ENCODE measurements at regions not wholly inside any gene's neighbourhood (a gene's known extent, or its start where the extent isn't known, plus 50 kb on each side); places are given as distances from the start of the nearest gene placed in this dataset.

DNA sequence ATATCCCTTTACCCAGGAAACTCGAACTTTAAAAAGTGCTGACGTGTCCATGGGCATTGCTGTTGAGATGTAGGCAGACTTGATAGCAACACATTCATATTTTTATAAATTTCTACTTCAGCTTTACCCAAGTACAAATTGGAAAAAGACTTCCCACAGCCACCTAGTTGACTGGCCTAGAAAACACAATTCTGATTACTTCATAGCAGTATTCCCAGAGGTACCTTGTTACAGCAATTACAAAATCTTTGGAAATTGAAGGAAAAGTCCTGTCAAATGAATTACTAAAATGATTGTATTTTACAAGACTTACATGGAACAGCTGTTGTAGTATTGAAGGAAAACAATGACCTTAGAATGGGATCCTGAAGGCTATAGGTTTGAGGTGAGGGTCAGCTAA, 130.7 kb upstream of the NREP start:
- no peak for DNase-seq (ENCODE audit: low read depth in 2 of 2)

- DNase-seq (ENCODE audit: low read depth in 2 of 2) = no peak
Observed at GRCh38 chr5:111869681-111870080, 112.7 kb upstream of the NREP start.

DNA sequence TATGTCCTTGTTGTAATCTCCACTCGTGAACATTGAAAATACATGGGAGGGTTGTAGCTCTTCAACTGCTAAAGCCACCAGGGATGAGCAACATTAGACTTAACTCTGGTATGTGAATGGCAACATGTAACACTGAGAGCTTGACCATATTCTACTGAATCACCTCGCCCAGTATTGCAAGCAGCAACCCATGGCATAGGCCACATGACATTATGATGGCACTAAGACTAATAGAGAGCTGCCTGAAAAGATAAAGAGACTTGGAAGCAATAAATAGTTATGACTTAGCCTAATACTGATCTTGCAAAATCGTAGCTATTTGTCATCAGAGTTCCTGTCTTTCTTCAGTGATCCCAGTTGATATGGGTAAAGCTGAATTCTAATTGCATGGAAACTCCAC, 108.4 kb upstream of the NREP start:
- DNase-seq (ENCODE audit: low read depth in 2 of 2) = no peak

- DNase-seq (ENCODE audit: low read depth in 2 of 2) = no peak
Observed at GRCh38 chr5:111863801-111864200, 106.8 kb upstream of the NREP start.

GRCh38 chr5:111859533-111860270, 102.7 kb upstream of the NREP start:
- no peak for DNase-seq (ENCODE audit: low read depth in 2 of 2)

DNA sequence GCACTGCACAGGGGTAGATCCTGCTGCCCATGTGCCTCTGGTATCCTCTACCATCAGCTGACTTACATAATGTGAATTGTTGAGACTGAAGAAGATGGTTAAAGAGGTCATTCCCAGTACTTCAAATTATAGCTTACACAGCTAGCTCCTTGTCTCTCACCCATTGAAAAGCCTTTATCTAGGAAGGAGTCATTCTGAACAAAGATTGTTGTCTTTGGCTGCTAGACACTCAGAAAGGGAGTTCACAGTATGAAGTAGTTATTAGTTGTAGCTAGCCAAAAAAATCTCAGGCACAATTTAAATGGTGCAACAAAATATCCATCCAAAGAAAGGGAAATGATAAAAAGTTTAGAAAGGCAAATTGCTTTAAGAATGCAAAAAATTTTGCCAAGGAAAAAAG, 102.0 kb upstream of the NREP start:
- DNase-seq (ENCODE audit: low read depth in 2 of 2) = no peak

- no peak for DNase-seq (ENCODE audit: low read depth in 2 of 2)
Observed at GRCh38 chr5:111857623-111858022, 100.6 kb upstream of the NREP start.

- DNase-seq (ENCODE audit: low read depth in 2 of 2) = no peak
Observed at GRCh38 chr5:111856876-111857466, 100.0 kb upstream of the NREP start.

- DNase-seq (ENCODE audit: low read depth in 2 of 2) = no peak
Observed at GRCh38 chr5:111855356-111855755, 98.4 kb upstream of the NREP start.

DNA sequence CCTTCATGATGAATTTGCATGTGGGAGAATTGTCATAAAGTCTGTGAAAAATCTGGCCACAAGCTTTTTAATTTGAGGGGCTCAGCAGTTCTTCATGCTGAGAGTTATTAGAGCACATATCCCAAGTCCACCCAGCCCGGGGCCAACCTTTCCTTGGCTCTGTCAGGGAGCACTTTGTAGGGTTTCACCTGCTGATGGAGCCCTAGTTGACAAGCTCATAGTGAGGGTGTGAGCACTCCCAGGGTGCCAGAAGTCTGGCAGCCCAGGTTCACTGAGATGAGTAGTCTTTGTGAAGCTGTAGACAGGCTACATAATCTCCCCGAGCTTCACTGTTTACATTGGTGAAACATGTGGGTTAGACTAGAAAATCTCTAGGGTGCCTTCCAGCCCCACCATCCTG, 97.2 kb upstream of the NREP start:
- no peak for DNase-seq (ENCODE audit: low read depth in 2 of 2)

- DNase-seq (ENCODE audit: low read depth in 2 of 2) = no peak
Observed at GRCh38 chr5:111853748-111854147, 96.8 kb upstream of the NREP start.

DNA sequence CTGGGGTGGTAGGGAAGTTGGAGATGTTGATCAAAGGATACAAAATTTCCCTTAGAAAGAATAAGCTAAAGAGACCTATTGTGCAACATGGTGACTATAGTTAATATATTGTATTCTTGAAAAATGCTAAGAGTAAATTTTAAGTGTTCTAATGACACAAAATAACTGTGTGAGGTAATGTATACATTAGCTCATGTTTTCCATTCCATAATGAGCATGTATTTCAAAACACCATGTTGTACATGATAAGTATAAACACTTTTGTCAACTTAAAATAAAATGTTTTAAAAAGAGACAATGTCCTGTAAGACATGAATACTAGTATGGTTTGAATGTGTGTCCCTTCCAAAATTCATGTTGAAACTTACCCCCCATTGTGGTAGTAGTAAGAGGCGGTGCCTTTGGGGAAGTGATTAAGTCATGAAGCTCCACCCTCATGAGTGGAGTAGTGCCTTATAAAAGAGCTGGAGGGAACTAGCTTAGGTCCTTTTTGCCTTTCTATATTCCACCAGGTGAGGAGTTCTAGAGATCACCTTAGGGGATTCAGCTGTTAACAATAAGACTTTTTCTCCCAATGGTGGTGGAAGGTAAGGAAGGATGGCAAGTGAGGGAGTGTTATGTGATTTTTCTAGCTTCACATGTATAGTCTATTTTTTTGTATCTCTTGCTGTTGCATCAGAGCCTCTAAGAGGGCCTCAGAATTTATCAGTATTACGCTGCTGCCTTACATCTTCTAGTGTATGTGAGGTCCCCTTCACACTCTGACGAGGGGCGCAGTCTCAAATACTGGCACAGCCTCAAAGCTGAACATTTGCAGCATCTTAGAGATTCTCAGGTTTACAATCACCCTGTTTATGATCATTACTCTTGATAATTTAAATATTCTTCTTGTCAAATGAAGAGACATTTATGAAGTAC, 94.9 kb upstream of the NREP start:
- DNase-seq (ENCODE audit: low read depth in 2 of 2) = no peak

GRCh38 chr5:111848476-111848875, 91.5 kb upstream of the NREP start:
- no peak for DNase-seq (ENCODE audit: low read depth in 2 of 2)

DNA sequence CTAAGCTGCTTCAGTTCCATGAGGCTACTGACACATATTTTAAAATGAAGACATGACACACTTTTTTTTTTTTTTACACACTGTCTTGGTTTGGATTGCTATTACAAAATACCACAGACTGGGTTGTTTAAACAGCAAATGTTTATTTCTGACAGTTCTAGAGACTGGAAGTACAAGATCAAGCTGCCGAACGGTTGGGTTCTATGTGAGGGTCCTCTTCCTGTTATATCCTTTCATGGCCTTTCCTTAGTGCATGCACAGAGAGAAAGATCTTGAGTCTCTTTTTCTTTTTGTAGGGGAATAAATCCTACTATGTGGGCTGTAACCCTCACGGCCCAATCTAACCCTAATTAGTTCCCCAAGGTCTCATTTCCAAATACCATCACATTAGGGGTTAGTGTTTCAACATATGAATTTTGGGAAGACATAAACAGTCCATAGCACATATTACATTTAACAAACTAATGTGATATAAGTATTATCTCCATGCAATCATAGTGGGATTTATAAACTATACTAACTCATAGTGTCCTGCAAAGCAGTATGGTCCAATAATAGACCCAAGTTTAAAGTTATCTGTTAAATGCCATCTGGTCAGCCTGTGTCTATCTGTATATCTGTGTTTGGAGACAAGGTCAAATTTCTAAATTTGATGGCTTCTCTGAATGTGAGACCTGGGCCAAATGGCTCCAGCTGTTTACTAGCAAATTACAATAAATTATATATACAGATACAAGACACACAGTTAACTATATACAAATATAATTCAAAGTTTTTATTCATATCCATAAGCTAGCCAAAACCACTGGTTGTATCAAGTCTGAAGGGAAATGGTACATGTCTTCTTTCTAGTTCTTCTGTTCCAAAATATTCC, 90.3 kb upstream of the NREP start:
- no peak for DNase-seq (ENCODE audit: low read depth in 2 of 2)

DNA sequence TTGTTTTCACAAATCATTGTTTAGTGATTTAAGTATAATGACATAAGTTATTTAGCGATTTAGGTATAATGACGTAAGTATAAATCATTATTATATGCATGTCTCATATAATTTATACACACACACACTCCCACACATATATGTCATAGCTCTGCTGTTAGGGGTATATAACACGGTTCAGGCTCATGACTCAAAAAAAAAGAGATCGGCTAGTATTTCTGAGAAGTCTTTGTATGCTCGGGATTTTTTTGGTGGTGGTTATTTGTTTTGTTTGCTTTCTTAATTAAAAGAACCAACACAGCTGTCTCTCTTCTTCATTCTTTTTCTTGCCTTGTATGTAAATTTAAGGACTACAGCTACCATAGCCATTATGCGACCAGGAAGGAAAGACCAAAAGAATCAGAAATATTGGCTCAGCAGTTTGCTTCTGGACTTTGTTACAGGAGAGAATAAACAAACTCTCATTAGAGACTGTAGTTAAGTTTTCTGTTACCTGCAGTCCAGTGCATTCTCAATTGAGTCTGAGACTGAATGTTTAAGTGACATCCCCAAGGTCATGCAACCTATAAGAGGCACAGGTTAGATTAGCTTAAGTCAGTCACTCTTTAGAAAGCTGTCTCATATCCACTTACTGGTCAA, 83.2 kb upstream of the NREP start:
- no peak for DNase-seq (ENCODE audit: low read depth in 2 of 2)

GRCh38 chr5:111839438-111839837, 82.4 kb upstream of the NREP start:
- no peak for DNase-seq (ENCODE audit: low read depth in 2 of 2)

DNA sequence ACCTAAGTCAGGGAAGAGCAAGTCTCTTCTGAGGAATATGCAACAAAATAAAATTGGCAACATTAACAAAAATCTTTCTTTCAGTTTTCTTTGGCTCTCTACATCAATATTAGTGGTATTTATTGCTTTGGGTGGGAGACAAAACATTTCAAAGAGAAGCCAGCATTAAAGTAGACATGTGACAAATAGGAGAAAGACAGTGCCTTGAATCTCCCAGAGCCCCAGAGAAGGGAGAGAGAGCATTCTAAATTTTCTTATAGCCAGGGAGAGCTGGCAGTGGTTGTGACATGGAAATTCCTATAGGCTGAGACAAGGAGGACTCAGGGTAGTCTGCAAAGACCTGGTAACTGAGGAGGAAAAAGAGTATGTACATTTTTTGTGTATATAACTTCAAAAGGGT, 79.4 kb upstream of the NREP start:
- DNase-seq (ENCODE audit: low read depth in 2 of 2) = no peak

GRCh38 chr5:111834926-111835599, 78.1 kb upstream of the NREP start:
- no peak for DNase-seq (ENCODE audit: low read depth in 2 of 2)

- DNase-seq (ENCODE audit: low read depth in 2 of 2) = no peak
Observed at GRCh38 chr5:111830333-111830732, 73.3 kb upstream of the NREP start.

DNA sequence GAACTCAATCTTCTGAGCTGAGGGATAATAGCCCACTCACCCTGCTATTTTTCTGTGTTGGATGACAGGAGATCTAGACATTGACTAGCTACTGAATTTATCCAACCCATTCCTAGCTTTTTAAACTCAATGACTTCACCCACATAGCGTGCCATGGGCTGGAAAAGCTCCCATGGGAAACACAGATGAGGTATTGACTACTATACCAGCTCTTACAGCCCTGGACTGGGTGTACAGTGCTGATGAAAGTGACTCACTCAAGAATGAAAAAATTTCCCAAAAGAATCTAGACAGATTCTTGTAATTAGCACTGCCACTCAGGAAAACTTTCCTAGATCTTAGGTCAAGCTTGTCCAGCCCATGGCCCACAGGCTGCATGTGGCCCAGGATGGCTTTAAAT, 72.7 kb upstream of the NREP start:
- DNase-seq (ENCODE audit: low read depth in 2 of 2) = no peak

- no peak for DNase-seq (ENCODE audit: low read depth in 2 of 2)
Observed at GRCh38 chr5:111826064-111826463, 69.1 kb upstream of the NREP start.

All from stimulated activated CD8-positive, alpha-beta memory T cell treated with anti-CD3 and anti-CD28 coated beads, Interleukin-15, amount 100 ng/mL, for 48 hours (primary cell).